ENCODE measurements at regions not wholly inside any gene's neighbourhood (a gene's known extent, or its start where the extent isn't known, plus 50 kb on each side); places are given as distances from the start of the nearest gene placed in this dataset.
"Not testable (repeated sequence)": the region's sequence is repeated elsewhere in the genome, so short reads cannot be mapped to it uniquely, and the experiment has no call there.

DNA sequence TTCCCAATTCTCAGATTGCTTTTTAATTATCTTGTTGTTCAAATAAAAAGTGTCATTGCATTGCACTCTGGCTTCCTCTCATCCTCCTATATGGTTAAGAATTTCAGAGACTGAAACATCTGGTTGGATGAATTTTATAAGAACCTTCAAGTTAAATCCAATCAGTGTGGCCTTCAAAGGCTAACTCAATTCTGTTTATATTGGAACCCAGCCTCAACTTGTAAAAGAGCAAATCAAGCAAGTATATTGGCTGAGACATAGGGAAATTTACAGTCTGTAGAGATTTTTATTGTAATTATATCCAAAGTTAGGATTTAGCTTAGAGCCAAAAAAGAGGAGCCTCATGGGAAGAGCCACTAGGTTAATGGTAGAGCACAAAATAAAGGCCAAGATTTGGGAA, 159.9 kb upstream of the FER start:
- DNase-seq (ENCODE audit: low spot score) = no peak

DNA sequence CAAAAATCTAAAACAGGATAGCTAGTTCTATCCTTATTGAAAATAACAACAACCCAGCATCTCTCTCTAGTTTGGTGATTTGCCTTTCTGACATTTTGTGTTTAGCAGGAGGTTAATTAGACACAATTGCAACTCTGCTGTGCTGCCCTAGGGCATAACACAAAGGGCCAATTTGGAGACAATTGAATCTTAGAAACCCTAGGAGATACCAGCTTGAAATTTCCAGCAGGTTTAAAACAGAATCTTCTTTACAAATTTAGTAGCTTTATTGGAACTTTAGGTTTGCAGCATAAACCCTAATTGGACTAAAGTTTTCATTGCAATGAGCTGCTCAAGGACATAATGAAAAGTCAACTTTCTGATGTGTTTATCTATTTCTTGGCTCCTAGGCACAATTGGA, 166.7 kb upstream of the FER start:
- DNase-seq (ENCODE audit: low spot score) = no peak

GRCh38 chr5:108579236-108579635, 168.5 kb upstream of the FER start:
- no peak for DNase-seq (ENCODE audit: low spot score)

GRCh38 chr5:108578791-108579190, 168.9 kb upstream of the FER start:
- DNase-seq (ENCODE audit: low spot score) = no peak

GRCh38 chr5:108567429-108567828, 180.3 kb upstream of the FER start:
- DNase-seq (ENCODE audit: low spot score) = no peak

GRCh38 chr5:108564441-108564840, 182.5 kb upstream of the FBXL17 start:
- no peak for DNase-seq (ENCODE audit: low spot score)

DNA sequence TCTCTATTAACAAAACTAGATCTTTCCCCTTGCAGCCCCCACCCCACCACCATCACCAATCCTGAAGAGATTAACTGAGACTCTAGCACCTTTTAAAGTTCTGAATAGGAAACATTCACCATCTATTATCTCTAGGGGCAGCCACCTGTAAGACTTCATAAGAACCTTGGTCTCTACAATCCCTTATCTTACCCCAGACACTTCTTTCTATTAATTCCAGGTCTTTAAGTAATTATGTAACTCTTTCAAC, 180.2 kb upstream of the FBXL17 start:
- no peak for DNase-seq (ENCODE audit: low spot score)

DNA sequence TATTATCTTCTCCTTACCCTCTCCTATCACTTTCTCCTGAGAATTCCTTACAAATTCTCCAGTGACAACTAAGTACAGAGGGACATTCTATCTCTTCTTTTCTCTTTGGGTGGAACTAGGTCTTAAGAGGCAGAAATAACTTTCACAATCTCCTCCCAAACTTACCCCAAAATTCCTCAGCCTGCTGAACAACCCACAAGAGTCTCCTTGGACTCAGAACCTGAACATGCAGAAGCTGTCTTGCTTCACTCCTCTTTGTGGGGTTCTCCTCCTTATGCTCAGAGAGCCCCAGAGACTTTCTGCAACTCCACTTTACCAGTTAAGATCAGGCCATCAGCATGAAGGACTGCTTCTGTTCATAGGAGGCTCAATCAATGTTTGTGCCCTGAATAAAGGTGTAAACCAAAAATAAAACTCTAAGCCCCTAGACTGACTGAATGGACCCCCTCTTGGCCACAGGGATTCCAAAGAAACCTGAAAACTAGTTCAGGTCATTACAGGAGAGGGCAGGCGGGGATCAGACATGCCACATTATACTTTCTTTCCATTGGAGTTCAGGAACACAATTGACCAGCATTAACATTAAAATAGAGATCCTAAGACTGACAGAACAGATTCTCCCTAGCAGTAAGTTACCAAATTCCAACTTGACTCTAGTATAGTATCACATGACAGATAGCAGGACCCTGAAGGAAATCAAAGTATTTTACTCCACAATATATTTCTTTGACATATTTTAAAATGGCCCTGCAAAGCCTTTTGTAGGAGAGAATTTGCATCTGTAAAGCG, 179.7 kb upstream of the FBXL17 start:
- DNase-seq (ENCODE audit: low spot score) = peak; percentile 63

GRCh38 chr5:108560581-108560980, 178.7 kb upstream of the FBXL17 start:
- peak; percentile 85 for DNase-seq (ENCODE audit: low spot score)

DNA sequence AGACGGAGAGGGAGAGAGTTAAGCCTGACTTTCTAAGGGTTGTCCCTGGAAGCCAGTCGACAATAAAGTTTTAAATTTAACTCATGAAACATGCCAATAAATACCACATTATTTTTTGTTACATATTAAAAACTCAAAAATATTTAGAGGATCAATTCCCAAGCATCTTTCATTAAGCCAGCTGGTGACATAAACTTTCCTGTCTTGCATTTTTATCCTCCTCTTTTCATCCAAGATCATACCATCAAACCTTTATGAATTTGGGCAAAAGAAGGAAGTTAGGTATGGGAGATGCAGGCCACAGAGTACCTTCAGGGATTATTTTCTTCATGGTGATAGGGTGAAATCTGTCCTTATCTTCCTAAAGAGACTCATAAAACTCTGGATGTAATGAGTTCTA, 178.3 kb upstream of the FBXL17 start:
- DNase-seq (ENCODE audit: low spot score) = no peak

DNA sequence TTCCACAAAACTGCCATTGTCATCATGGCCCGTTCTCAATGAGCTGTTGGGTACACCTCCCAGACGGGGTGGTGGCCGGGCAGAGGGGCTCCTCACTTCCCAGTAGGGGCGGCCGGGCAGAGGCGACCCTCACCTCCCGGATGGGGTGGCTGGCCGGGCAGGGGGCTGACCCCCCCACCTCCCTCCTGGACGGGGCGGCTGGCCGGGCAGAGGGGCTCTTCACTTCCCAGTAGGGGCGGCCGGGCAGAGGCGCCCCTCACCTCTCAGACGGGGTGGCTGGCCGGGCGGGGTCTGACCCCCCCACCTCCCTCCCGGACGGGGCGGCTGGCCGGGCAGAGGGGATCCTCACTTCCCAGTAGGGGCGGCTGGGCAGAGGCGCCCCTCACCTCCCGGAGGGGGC, 176.9 kb upstream of the FBXL17 start:
- not testable (repeated sequence) for DNase-seq (ENCODE audit: low spot score)

- not testable (repeated sequence) for DNase-seq (ENCODE audit: low spot score)
These were observed 176.2 kb upstream of the FBXL17 start for GRCh38 chr5:108558142-108558541.

GRCh38 chr5:108557686-108558085, 175.8 kb upstream of the FBXL17 start:
- no peak for DNase-seq (ENCODE audit: low spot score)

GRCh38 chr5:108556441-108557145, 174.7 kb upstream of the FBXL17 start:
- no peak for DNase-seq (ENCODE audit: low spot score)

DNA sequence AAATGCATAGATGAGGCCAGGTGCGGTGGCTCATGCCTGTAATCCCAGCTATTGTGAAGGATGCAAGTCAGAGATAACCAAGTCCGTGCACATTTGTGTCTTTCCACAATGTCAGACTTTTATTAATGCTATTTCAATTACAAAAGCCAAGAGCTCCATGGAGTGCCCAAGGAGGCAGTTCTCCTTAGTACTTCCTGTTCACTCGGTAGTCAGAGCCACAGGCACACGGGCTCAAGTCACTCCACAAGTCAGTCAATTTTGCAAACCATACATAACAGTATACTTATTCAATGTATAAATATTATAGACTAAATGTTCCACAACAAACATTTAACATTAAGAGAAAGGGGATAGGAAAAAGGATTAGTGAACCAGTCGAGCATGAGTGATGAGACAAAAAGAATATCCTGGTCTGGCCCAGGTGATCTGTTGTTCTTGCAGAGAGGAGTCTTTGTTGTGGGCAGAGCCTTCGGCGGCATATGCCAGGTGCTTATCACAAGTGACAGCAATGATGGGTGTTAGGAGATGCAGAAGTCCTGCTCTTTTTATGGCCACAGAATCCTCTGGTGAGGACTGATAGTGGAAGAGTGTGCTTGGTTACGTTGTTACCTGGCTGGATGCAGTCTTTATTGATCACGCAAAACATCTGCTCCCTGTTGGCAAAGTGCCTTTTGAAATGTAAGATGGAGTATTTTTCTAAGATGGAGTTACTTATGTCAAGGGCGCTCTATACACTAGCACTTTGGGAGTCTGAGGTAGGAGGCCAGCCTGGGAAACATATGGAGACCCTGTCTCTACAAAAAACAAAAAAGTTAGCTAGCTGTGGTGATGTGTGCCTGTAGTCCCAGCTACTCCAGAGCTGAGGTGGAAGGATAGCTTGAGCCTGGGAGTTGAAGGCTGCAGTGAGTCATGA, 167.0 kb upstream of the FBXL17 start:
- no peak for DNase-seq (ENCODE audit: low spot score)

- DNase-seq (ENCODE audit: low spot score) = no peak
These were observed 165.0 kb upstream of the FBXL17 start for GRCh38 chr5:108546939-108547338.

DNA sequence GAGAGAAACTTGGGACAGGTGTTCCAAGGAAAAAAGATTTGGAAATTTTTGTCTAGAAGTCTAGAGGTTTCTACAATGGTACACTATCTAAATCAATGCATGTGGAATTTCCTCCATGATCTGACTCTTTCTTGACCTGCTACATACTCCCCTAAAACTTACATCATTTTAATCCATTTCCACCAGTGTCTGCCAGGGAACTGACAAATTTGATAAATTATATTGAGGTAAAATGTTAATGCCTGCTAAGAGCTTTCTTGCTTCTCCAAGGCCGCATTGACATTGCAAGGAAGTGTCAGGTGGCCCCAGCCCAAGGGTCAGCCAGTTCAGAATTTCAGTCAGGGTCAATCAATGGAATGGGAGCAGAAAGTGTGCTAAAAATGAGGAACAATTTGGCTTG, 163.4 kb upstream of the FBXL17 start:
- DNase-seq (ENCODE audit: low spot score) = no peak

DNA sequence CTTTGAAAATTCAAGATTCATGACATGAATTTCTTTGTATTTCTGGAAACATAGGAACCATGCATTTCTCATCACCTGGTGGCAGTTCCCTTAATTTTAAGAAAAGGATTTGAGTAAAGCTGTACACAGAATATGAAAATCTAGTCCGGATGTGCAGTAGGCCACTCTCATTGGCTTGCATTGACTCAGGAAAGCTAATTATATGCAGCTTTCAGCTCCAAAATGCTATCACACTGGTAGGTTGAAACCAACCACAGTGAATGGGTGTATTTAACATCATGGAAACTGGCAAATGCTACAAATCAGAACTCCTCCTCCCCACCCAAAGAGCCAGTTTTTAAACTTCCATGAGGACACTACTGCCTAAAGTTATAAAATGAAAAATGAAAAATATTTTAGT, 161.6 kb upstream of the FBXL17 start:
- DNase-seq (ENCODE audit: low spot score) = no peak

GRCh38 chr5:108541836-108542235, 159.9 kb upstream of the FBXL17 start:
- DNase-seq (ENCODE audit: low spot score) = no peak

DNA sequence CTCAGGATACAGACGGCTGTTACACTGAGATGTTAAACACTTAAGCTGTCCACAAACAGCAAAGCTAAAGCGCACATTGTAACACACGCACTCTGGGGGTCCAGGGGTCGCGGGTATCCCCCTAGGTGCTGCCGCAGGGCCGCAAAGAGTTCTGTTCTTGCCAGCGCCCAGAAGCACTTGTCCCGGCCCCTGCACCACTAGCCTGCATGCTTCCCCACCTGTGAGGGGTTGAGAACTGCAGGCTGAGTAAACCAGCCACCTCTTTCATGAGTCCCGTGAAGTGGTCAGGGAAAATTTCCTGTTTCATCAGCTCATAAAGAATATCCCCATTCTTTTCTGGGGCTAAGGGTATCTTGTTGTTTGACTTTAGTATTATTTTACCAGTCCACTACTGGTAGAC, 154.4 kb upstream of the FBXL17 start:
- no peak for DNase-seq (ENCODE audit: low spot score)

DNA sequence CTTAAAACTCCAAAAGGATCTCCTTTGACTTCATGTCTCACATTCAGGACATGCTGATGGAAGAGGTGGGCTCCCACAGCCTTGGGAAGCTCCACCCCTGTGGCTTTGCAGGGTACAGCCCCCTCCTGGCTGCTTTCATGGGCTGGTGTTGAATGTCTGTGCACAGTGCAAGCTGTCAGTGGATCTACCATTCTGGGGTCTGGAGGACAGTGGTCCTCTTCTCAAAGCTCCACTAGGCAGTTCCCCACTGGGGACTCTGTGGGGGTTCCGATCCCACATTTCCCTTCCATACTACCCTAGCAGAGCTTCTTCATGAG, 150.2 kb upstream of the FBXL17 start:
- DNase-seq (ENCODE audit: low spot score) = not testable (repeated sequence)

- peak; percentile 7 for DNase-seq (ENCODE audit: low spot score)
These were observed 149.7 kb upstream of the FBXL17 start for GRCh38 chr5:108531367-108532128.

Data from GM03348 (cell line).